SK-N-SH (cell line): ENCODE measurements at regions not wholly inside any gene's neighbourhood (a gene's known extent, or its start where the extent isn't known, plus 50 kb on each side); places are given as distances from the start of the nearest gene placed in this dataset.
"Not testable (repeated sequence)": the region's sequence is repeated elsewhere in the genome, so short reads cannot be mapped to it uniquely, and the experiment has no call there.

ENCODE experiments used
- CTCF ChIA-PET: fragments of 300-600, 350-600 bp; formaldehyde crosslinking; extraction: SDS; loops from one replicate; lab custom pipeline; 2021; lab: Yijun Ruan, JAX
- POLR2A ChIA-PET: fragments of 350-600 bp; sonication (Branson Sonifier 250); formaldehyde crosslinking; extraction: SDS; loops from one replicate; lab custom pipeline; 2020; ENCODE audit warnings: antibody characterized with exemption, inconsistent platforms; lab: Yijun Ruan, JAX
- DNase-seq: peaks from one replicate; pipeline ENCODE4 v3.0.0; 2012
- H2AFZ ChIP-seq: fragments of 200-600 bp; sonication (generic); 2 replicates; pipeline ENCODE4 v1.8.1; 2016; ENCODE audit warnings: antibody characterized with exemption, mild to moderate bottlenecking, low read depth
- H3F3A ChIP-seq: fragments of 200-600 bp; sonication (generic); replicated peaks from 2 replicates; pipeline ENCODE3; 2016; ENCODE audit warnings: antibody characterized with exemption, mild to moderate bottlenecking; ENCODE audit not compliant: insufficient read depth
- H3K27ac ChIP-seq, 2 experiments: fragments of 200-500 bp in 1 of 2; fragments of 200-600 bp in 1 of 2; sonication (Bioruptor generic) in 1 of 2; sonication (generic), shearing (Covaris generic) in 1 of 2; 2 replicates each; pipeline versions ENCODE4 v1.5.1 to v1.6.1; 2014 to 2016; ENCODE audit warnings: low read depth in 2 of 2, inconsistent platforms in 1 of 2, low read length in 1 of 2, mild to moderate bottlenecking in 1 of 2, mixed read lengths in 1 of 2
- H3K27me3 ChIP-seq: fragments of 200-600 bp; sonication (generic), shearing (Covaris generic); 2 replicates; pipeline ENCODE4 v1.6.1; 2016; ENCODE audit warnings: mixed run types; ENCODE audit not compliant: insufficient read depth
- H3K36me3 ChIP-seq, 2 experiments: fragments of 200-500 bp in 1 of 2; fragments of 200-600 bp in 1 of 2; sonication (Bioruptor generic) in 1 of 2; sonication (generic) in 1 of 2; replicated peaks in 1 of 2; 2 replicates each; pipeline versions ENCODE3 to v1.5.1; 2014 to 2016; ENCODE audit warnings: low read length in 1 of 2, mild to moderate bottlenecking in 1 of 2; ENCODE audit not compliant: insufficient read depth in 2 of 2, control insufficient read depth in 1 of 2
- H3K4me1 ChIP-seq, 2 experiments: fragments of 200-500 bp in 1 of 2; fragments of 200-600 bp in 1 of 2; sonication (Bioruptor generic) in 1 of 2; sonication (generic), shearing (Covaris generic) in 1 of 2; 2 replicates each; pipeline versions ENCODE4 v1.5.1 to v1.6.1; 2014 to 2016; ENCODE audit warnings: low read depth in 1 of 2, low read length in 1 of 2, mixed run types in 1 of 2; ENCODE audit not compliant: insufficient read depth in 2 of 2, control insufficient read depth in 1 of 2
- H3K4me2 ChIP-seq: fragments of 200-600 bp; sonication (generic), shearing (Covaris generic); 2 replicates; pipeline ENCODE4 v1.6.1; 2017; ENCODE audit warnings: mixed run types
- H3K4me3 ChIP-seq, 2 experiments: fragments of 200-500 bp in 1 of 2; fragments of 200-600 bp in 1 of 2; sonication (Bioruptor generic) in 1 of 2; sonication (generic), shearing (Covaris generic) in 1 of 2; 2 replicates each; pipeline versions ENCODE4 v1.5.1 to v1.8.1; 2014 to 2016; ENCODE audit warnings: low read depth in 2 of 2, inconsistent platforms in 1 of 2, low read length in 1 of 2, mild to moderate bottlenecking in 1 of 2, mixed read lengths in 1 of 2, moderate library complexity in 1 of 2
- H3K79me2 ChIP-seq: fragments of 200-600 bp; sonication (generic); 2 replicates; pipeline ENCODE4 v1.8.1; 2017; ENCODE audit warnings: mild to moderate bottlenecking; ENCODE audit not compliant: insufficient read depth
- H3K9ac ChIP-seq: fragments of 200-600 bp; sonication (generic); 2 replicates; pipeline ENCODE4 v1.6.1; 2017; ENCODE audit warnings: mixed run types
- H3K9me2 ChIP-seq: fragments of 200-600 bp; sonication (generic); 2 replicates; pipeline ENCODE4 v1.6.1; 2017; ENCODE audit warnings: mixed run types
- H3K9me3 ChIP-seq: fragments of 200-600 bp; sonication (generic); 2 replicates; pipeline ENCODE4 v1.6.1; 2017; ENCODE audit warnings: mixed run types, mild to moderate bottlenecking, moderate library complexity
- H4K20me1 ChIP-seq: fragments of 200-600 bp; sonication (generic); 2 replicates; pipeline ENCODE4 v1.6.1; 2017; ENCODE audit warnings: mild to moderate bottlenecking, mixed run types; ENCODE audit not compliant: insufficient read depth
- CTCF ChIP-seq: fragments of 200-600 bp; sonication (generic); IDR thresholded peaks from 2 replicates; pipeline ENCODE4 v1.6.1; 2017; ENCODE audit warnings: antibody characterized with exemption, mild to moderate bottlenecking, moderate library complexity
- EP300 ChIP-seq, 2 experiments: IDR thresholded peaks; 2 replicates each; pipeline versions ENCODE4 v1.4.0 to v1.6.1; 2012; ENCODE audit warnings: borderline replicate concordance in 1 of 2, low read depth in 1 of 2, low read length in 1 of 2
- MEF2A ChIP-seq: IDR thresholded peaks from 2 replicates; pipeline ENCODE4 v1.4.0; 2012; ENCODE audit warnings: low read depth, borderline replicate concordance
- RAD21 ChIP-seq: IDR thresholded peaks from 2 replicates; pipeline ENCODE4 v1.6.1; 2012; ENCODE audit warnings: mild to moderate bottlenecking, low read length
- RCOR1 ChIP-seq: fragments of 150-350 bp; IDR thresholded peaks from 2 replicates; pipeline ENCODE4 v1.6.1; 2017; ENCODE audit warnings: antibody characterized with exemption, low read length
- REST ChIP-seq: IDR thresholded peaks from 2 replicates; pipeline ENCODE4 v1.6.1; 2012; ENCODE audit warnings: mild to moderate bottlenecking, low read depth, low read length, moderate library complexity
- RFX5 ChIP-seq: IDR thresholded peaks from 2 replicates; pipeline ENCODE4 v1.6.1; 2012; ENCODE audit warnings: mild to moderate bottlenecking, improper control_type of control experiment, low read length
- SIN3A ChIP-seq: IDR thresholded peaks from 2 replicates; pipeline ENCODE4 v1.6.1; 2012; ENCODE audit warnings: low read depth, mild to moderate bottlenecking, low read length, moderate library complexity, borderline replicate concordance
- TCF12 ChIP-seq: IDR thresholded peaks from 2 replicates; pipeline ENCODE4 v1.4.0; 2012
- YY1 ChIP-seq: IDR thresholded peaks from 2 replicates; pipeline ENCODE4 v1.4.0; 2012; ENCODE audit warnings: low read depth, mild to moderate bottlenecking
- ZBTB33 ChIP-seq: IDR thresholded peaks from 2 replicates; pipeline ENCODE4 v1.4.0; 2012; ENCODE audit warnings: low read depth, borderline replicate concordance
- WGBS: methylation state at CpG from one replicate; pipeline ENCODE4 v1.1.6; 2017; ENCODE audit warnings: low lambda C conversion rate; 5-methylcytosine and 5-hydroxymethylcytosine counted together

GRCh38 chr15:77900331-77900963, 177.1 kb downstream of the TBC1D2B start:
- H2AFZ ChIP-seq, H3K9me3 ChIP-seq, H3K4me2 ChIP-seq, H4K20me1 ChIP-seq, H3K36me3 ChIP-seq, H3K79me2 ChIP-seq, POLR2A ChIA-PET, H3K4me1 ChIP-seq, H3K9ac ChIP-seq, H3K4me3 ChIP-seq, H3K9me2 ChIP-seq, H3K27me3 ChIP-seq, H3K27ac ChIP-seq, H3F3A ChIP-seq: not testable (repeated sequence)
- CTCF ChIA-PET = interaction anchor here (1.0 to 2.6 kb wide), 5 partner anchors 22 to 837 kb away, joined by 3 to 14 read pairs (median 4); no protein-coding TSS in a partner anchor
- TF ChIP-seq RAD21 (peak; percentile 35), CTCF (peak; percentile 40)
- WGBS = 65% methylated on average over 21 of the region's 24 CpGs
- peak; percentile 73 for DNase-seq

GRCh38 chr15:77899776-77900175, 177.7 kb downstream of the TBC1D2B start:
- POLR2A ChIA-PET, H3K4me1 ChIP-seq, DNase-seq: not testable (repeated sequence)

DNA sequence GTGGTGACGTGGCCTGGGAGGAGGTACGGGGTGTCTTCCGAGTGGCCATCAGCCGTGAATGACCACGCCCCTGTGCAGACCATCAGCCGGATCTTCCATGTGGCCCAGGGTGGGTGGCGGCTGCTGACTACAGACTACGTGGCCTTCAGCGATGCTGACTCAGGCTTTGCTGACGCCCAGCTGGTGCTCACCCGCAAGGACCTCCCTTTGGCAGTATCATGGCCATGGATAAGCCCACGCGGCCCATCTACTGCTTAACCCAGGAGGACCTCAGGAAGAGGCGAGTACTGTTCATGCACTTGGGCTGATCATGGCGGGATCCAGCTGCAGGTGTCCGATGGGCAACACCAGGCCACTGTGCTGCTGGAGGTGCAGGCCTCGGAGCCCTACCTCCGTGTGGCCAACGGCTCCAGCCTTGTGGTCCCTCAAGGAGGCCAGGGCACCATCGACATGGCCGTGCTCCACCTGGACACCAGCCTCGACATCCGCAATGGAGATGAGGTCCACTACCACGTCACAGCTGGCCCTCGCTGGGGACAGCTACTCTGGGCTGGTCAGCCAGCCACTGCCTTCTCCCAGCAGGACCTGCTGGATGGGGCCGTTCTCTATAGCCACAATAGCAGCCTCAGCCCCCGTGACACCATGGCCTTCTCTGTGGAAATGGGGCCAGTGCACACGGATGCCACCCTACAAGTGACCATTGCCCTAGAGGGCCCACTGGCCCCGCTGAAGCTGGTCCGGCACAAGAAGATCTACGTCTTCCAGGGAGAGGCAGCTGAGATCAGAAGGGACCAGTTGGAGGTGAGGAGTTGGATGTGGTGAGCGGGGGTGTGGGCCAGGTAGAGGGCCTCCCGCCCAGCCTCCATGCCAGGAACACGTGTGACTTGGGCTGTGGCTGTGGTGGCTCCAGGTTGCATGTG, 178.4 kb downstream of the TBC1D2B start:
- 93% methylated on average over 10 of the region's 34 CpGs for WGBS
- ChIA-PET POLR2A (no interaction called here), CTCF (interaction anchor here (0.8 to 1.7 kb wide), 3 partner anchors 11 to 266 kb away, joined by 3 to 6 read pairs (median 3); no protein-coding TSS in a partner anchor)
- no peaks in the 10 kb centered on the region for H3K9me2 ChIP-seq
- H3K4me3 ChIP-seq = no peak overlapping the region
- no peaks in the 10 kb centered on the region for H3F3A ChIP-seq
- no peaks in the 10 kb centered on the region for H3K36me3 ChIP-seq
- H3K4me2 ChIP-seq = no peak overlapping the region
- H4K20me1 ChIP-seq = no peaks in the 10 kb centered on the region
- no peak for DNase-seq
- H2AFZ ChIP-seq = no peak overlapping the region
- no peak overlapping the region for H3K27ac ChIP-seq
- H3K4me1 ChIP-seq = no peaks in the 10 kb centered on the region
- H3K27me3 ChIP-seq = no peaks in the 10 kb centered on the region
- H3K79me2 ChIP-seq = no peaks in the 10 kb centered on the region
- H3K9ac ChIP-seq = no peak overlapping the region
- H3K9me3 ChIP-seq = no peaks in the 10 kb centered on the region
- TF ChIP-seq RFX5 = no peak
- no peak for TF ChIP-seq MEF2A
- no peak for TF ChIP-seq EP300 (IDR thresholded peaks at IDR 0.05; ENCODE audit: borderline replicate concordance in 1 of 2, low read depth in 1 of 2, low read length in 1 of 2)
- TF ChIP-seq ZBTB33 = no peak
- no peak for TF ChIP-seq SIN3A
- no peak for TF ChIP-seq TCF12
- TF ChIP-seq REST = no peak
- no peak for TF ChIP-seq YY1
- TF ChIP-seq RCOR1 = no peak

More at GRCh38 chr15:77899776-77900175, 177.7 kb downstream of the TBC1D2B start:
- not testable (repeated sequence) for H3K9me3 ChIP-seq, H3K4me2 ChIP-seq, H3K27me3 ChIP-seq, H3K9ac ChIP-seq, H4K20me1 ChIP-seq, H3K9me2 ChIP-seq, H3K4me3 ChIP-seq, H3K79me2 ChIP-seq, H3K36me3 ChIP-seq, H2AFZ ChIP-seq, H3K27ac ChIP-seq, H3F3A ChIP-seq
- CTCF ChIA-PET = interaction anchor here (0.8 to 2.6 kb wide), 4 partner anchors 22 to 316 kb away, joined by 3 to 12 read pairs (median 4); no protein-coding TSS in a partner anchor
- 85% methylated on average over 5 of the region's 8 CpGs for WGBS
